K562 (cell line): ENCODE measurements at regions not wholly inside any gene's neighbourhood (a gene's known extent, or its start where the extent isn't known, plus 50 kb on each side); places are given as distances from the start of the nearest gene placed in this dataset.

Experiments used
- CBX8 ChIP-seq: fragments of 200-600 bp; sonication (generic); IDR thresholded peaks from 2 replicates; pipeline ENCODE4 v1.6.1; 2012; ENCODE audit warnings: borderline replicate concordance, mixed run types, low read depth, mild to moderate bottlenecking, moderate library complexity, mixed read lengths, low read length, control low read depth, inconsistent platforms; ENCODE audit not compliant: poor library complexity, severe bottlenecking; ENCODE audit errors: extremely low read depth
- FOXJ3 ChIP-seq: sonication (generic); formaldehyde crosslinking; IDR thresholded peaks from 2 replicates; pipeline ENCODE4 v1.4.0; 2020; ENCODE audit warnings: mild to moderate bottlenecking, missing genetic modification reagents
- NFIC ChIP-seq: fragments of 450-650 bp; IDR thresholded peaks from 2 replicates; pipeline ENCODE4 v1.6.1; 2017; ENCODE audit warnings: mild to moderate bottlenecking, inconsistent platforms
- RAD21 ChIP-seq, 2 experiments: fragments of 250-450 bp in 1 of 2; fragments of 450-650 bp in 1 of 2; sonication (Bioruptor Pico) in 1 of 2; formaldehyde crosslinking in 1 of 2; IDR thresholded peaks in 1 of 2; conservative IDR thresholded peaks in 1 of 2; 2 replicates each; pipeline versions ENCODE4 v1.4.0 to v1.8.0; 2020 to 2022; ENCODE audit warnings: mild to moderate bottlenecking in 2 of 2, moderate library complexity in 1 of 2
- ZFX ChIP-seq: sonication (generic); formaldehyde crosslinking; IDR thresholded peaks from 2 replicates; pipeline ENCODE4 v1.8.0; 2022; ENCODE audit warnings: mild to moderate bottlenecking, missing genetic modification reagents, moderate library complexity
- ZNF274 ChIP-seq: IDR thresholded peaks from 2 replicates; pipeline ENCODE4 v1.6.1; 2011; ENCODE audit warnings: low read depth, mild to moderate bottlenecking, low read length, moderate library complexity, borderline replicate concordance
- TF ChIP-seq, protein P1 (sequence below): fragments of 450-650 bp; IDR thresholded peaks from 2 replicates; pipeline ENCODE4 v1.6.1; 2016; ENCODE audit warnings: antibody characterized with exemption
- TF ChIP-seq, protein P2 (sequence below): sonication (generic); formaldehyde crosslinking; IDR thresholded peaks from 2 replicates; pipeline ENCODE4 v1.8.1; 2023; ENCODE audit warnings: mild to moderate bottlenecking, missing genetic modification reagents

DNA sequence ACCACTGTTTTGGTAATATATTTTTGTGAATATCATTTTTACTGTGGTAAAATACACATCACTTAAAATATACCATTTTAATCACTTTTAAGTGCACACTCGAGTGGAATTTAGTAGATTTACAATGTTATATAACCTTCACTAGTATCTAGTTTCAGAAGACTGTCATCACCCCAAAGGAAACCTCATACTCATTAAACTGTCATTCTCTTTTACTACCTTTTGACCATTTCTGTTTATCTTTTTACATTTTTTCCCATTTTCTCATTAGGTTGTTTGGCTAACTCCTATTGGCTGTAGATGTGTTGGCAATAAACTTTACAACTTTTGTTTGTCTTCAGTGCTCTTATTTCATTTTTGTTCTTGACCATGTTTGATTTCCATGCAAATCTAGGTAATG, 1168.3 kb upstream of the PCDH7 start:
- TF ChIP-seq ZFX (CRISPR knock-in tag): no peak
- TF ChIP-seq ZNF274: no peak
- TF ChIP-seq RAD21 (CRISPR knock-in tag; conservative IDR thresholded peaks at IDR 0.05 in 1 of 2, IDR thresholded peaks at IDR 0.05 in 1 of 2): no peak
- TF ChIP-seq, protein P1, sequence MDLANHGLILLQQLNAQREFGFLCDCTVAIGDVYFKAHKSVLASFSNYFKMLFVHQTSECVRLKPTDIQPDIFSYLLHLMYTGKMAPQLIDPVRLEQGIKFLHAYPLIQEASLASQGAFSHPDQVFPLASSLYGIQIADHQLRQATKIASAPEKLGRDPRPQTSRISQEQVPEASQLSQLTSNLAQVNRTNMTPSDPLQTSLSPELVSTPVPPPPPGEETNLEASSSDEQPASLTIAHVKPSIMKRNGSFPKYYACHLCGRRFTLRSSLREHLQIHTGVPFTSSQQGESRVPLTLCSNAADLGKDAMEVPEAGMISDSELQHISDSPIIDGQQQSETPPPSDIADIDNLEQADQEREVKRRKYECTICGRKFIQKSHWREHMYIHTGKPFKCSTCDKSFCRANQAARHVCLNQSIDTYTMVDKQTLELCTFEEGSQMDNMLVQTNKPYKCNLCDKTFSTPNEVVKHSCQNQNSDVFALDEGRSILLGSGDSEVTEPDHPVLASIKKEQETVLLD: no peak
- TF ChIP-seq FOXJ3 (CRISPR knock-in tag): no peak
- TF ChIP-seq NFIC: no peak
- TF ChIP-seq, protein P2, sequence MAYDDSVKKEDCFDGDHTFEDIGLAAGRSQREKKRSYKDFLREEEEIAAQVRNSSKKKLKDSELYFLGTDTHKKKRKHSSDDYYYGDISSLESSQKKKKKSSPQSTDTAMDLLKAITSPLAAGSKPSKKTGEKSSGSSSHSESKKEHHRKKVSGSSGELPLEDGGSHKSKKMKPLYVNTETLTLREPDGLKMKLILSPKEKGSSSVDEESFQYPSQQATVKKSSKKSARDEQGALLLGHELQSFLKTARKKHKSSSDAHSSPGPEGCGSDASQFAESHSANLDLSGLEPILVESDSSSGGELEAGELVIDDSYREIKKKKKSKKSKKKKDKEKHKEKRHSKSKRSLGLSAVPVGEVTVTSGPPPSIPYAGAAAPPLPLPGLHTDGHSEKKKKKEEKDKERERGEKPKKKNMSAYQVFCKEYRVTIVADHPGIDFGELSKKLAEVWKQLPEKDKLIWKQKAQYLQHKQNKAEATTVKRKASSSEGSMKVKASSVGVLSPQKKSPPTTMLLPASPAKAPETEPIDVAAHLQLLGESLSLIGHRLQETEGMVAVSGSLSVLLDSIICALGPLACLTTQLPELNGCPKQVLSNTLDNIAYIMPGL (CRISPR knock-in tag): no peak
- no peak for TF ChIP-seq CBX8
